ENCODE measurements at regions not wholly inside any gene's neighbourhood (a gene's known extent, or its start where the extent isn't known, plus 50 kb on each side); places are given as distances from the start of the nearest gene placed in this dataset.
A peak's percentile ranks its signal among the peaks of the same experiment; 100 is the strongest.

DNA sequence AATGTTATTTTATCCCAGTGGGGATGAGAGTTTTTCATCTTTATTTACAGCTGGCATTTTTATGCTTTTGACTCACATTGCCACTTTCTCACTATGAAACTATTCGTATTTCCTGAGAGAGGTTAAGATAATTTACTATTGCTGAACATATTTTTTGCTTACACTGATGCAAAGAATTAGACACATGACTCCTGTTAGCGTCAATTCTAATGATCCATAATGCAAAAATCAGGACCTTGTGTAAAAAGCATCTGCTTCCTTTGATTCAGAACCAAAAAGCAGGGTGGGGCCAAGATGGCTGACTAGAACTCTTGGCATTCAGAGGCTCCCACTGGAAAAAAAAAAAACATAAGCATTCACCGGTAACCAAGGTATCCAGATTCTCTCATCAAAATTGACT, 464.8 kb downstream of the SEMA3D start:
- H3K9me3 ChIP-seq, result 0 out of 2 replicates have a peak, but pooled peaks cover 4% of the 10 kb centered on the region
- no peak overlapping the region; a peak in 1 of 4 replicates for H3K27ac ChIP-seq (ENCODE audit: low read depth in 2 of 2, low read length in 1 of 2)
- peak overlapping the region; percentile 61; the same call in 1 of the 2 replicates for H2AFZ ChIP-seq (ENCODE audit: low read depth)
- H3K4me1 ChIP-seq (ENCODE audit: control insufficient read depth in 1 of 2, insufficient read depth in 2 of 2, low read depth in 1 of 2, low read length in 1 of 2), result peaks cover 0 to 21% of the 10 kb centered on the region in 2 experiments; a peak in 2 of 4 replicates
- WGBS (ENCODE audit: low lambda C conversion rate), result 85% methylated on average over 3 of the region's 3 CpGs
- no peak overlapping the region for H3K4me3 ChIP-seq (ENCODE audit: low read depth in 2 of 2, low read length in 1 of 2)
- no peaks in the 10 kb centered on the region for H4K20me1 ChIP-seq (ENCODE audit: insufficient read depth)
- ChIA-PET CTCF (no interaction called here), POLR2A (no interaction called here)
- no peak overlapping the region for H3K4me2 ChIP-seq
- no peak overlapping the region for H3K9ac ChIP-seq
- H3F3A ChIP-seq (replicated peaks; ENCODE audit: insufficient read depth), result no peaks in the 10 kb centered on the region
- no peak for TF ChIP-seq RXRA (IDR thresholded peaks at IDR 0.05; ENCODE audit: borderline replicate concordance, low read depth)
- TF ChIP-seq SIN3A (IDR thresholded peaks at IDR 0.05; ENCODE audit: borderline replicate concordance, low read depth, low read length), result no peak
- no peak for TF ChIP-seq NRF1 (IDR thresholded peaks at IDR 0.05; ENCODE audit: low read depth, low read length)
- TF ChIP-seq YY1 (IDR thresholded peaks at IDR 0.05; ENCODE audit: low read depth), result no peak; the same call in 1 of the 2 replicates
- no peak for TF ChIP-seq GABPA (IDR thresholded peaks at IDR 0.05; ENCODE audit: low read depth)
- TF ChIP-seq NFIC (IDR thresholded peaks at IDR 0.05; ENCODE audit: borderline replicate concordance), result no peak
- TF ChIP-seq, protein P1, sequence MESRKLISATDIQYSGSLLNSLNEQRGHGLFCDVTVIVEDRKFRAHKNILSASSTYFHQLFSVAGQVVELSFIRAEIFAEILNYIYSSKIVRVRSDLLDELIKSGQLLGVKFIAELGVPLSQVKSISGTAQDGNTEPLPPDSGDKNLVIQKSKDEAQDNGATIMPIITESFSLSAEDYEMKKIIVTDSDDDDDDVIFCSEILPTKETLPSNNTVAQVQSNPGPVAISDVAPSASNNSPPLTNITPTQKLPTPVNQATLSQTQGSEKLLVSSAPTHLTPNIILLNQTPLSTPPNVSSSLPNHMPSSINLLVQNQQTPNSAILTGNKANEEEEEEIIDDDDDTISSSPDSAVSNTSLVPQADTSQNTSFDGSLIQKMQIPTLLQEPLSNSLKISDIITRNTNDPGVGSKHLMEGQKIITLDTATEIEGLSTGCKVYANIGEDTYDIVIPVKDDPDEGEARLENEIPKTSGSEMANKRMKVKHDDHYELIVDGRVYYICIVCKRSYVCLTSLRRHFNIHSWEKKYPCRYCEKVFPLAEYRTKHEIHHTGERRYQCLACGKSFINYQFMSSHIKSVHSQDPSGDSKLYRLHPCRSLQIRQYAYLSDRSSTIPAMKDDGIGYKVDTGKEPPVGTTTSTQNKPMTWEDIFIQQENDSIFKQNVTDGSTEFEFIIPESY (IDR thresholded peaks at IDR 0.05; ENCODE audit: borderline replicate concordance, low read depth), result no peak
- TF ChIP-seq, protein P2, sequence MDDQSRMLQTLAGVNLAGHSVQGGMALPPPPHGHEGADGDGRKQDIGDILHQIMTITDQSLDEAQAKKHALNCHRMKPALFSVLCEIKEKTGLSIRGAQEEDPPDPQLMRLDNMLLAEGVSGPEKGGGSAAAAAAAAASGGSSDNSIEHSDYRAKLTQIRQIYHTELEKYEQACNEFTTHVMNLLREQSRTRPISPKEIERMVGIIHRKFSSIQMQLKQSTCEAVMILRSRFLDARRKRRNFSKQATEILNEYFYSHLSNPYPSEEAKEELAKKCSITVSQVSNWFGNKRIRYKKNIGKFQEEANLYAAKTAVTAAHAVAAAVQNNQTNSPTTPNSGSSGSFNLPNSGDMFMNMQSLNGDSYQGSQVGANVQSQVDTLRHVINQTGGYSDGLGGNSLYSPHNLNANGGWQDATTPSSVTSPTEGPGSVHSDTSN (IDR thresholded peaks at IDR 0.05), result no peak
- no peak for TF ChIP-seq FOXJ3 (CRISPR knock-in tag; IDR thresholded peaks at IDR 0.05)
- H3K9me2 ChIP-seq, result no peaks in the 10 kb centered on the region
- no peaks in the 10 kb centered on the region for H3K27me3 ChIP-seq (ENCODE audit: insufficient read depth)
- no peaks in the 10 kb centered on the region for H3K79me2 ChIP-seq (ENCODE audit: insufficient read depth)
- no peak for DNase-seq
- no peaks in the 10 kb centered on the region for H3K36me3 ChIP-seq (replicated peaks in 1 of 2; ENCODE audit: control insufficient read depth in 1 of 2, insufficient read depth in 2 of 2, low read length in 1 of 2)

DNA sequence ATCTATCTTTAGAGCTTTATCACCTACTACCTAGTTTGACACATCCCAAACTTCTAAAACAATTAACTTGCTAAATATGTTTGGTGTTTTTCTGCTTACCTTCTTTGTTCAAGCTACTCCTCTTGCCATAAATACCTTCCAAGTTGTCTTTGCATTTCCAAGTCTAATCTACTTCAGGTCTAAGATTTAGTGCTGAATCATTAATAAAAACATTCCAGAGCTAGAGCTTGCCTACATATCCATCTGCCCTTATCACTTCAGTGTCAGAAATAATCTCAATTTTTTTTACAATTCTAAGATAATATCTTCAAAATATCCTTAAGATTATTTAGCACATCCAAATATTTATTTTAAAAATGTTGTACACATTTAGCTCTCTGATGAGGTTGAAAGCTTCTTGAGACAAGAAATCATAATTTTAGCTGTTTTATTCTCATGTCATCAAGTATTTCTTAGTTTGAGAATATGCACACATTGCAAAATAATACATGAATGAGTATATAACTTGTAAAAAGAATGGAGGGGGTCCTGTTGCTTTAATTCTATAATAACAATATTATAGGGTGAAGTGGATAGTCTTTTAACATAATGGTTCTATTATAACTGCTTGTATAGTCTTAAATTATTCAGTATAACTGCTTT, 466.3 kb downstream of the SEMA3D start:
- H3K9me3 ChIP-seq, result 0 out of 2 replicates have a peak, but pooled peaks cover 4% of the 10 kb centered on the region
- no peak for DNase-seq
- H3K4me3 ChIP-seq (ENCODE audit: low read depth in 2 of 2, low read length in 1 of 2), result no peak overlapping the region
- H3F3A ChIP-seq (replicated peaks; ENCODE audit: insufficient read depth), result no peaks in the 10 kb centered on the region
- no peaks in the 10 kb centered on the region for H3K27me3 ChIP-seq (ENCODE audit: insufficient read depth)
- TF ChIP-seq TAF1 (IDR thresholded peaks at IDR 0.05; ENCODE audit: borderline replicate concordance, low read depth, low read length) (no peak), ELF1 (IDR thresholded peaks at IDR 0.05) (no peak), TCF12 (IDR thresholded peaks at IDR 0.05) (0 out of 2 replicates have a peak, but pooled peaks have one; percentile 7), FOXM1 (IDR thresholded peaks at IDR 0.05; ENCODE audit: low read depth) (no peak), RCOR1 (IDR thresholded peaks at IDR 0.05; ENCODE audit: low read length) (no peak)
- TF ChIP-seq, protein P2 (IDR thresholded peaks at IDR 0.05), result peak; percentile 48; the same call in 1 of the 2 replicates
- TF ChIP-seq, protein P3, sequence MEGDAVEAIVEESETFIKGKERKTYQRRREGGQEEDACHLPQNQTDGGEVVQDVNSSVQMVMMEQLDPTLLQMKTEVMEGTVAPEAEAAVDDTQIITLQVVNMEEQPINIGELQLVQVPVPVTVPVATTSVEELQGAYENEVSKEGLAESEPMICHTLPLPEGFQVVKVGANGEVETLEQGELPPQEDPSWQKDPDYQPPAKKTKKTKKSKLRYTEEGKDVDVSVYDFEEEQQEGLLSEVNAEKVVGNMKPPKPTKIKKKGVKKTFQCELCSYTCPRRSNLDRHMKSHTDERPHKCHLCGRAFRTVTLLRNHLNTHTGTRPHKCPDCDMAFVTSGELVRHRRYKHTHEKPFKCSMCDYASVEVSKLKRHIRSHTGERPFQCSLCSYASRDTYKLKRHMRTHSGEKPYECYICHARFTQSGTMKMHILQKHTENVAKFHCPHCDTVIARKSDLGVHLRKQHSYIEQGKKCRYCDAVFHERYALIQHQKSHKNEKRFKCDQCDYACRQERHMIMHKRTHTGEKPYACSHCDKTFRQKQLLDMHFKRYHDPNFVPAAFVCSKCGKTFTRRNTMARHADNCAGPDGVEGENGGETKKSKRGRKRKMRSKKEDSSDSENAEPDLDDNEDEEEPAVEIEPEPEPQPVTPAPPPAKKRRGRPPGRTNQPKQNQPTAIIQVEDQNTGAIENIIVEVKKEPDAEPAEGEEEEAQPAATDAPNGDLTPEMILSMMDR (IDR thresholded peaks at IDR 0.05), result no peak
- no peaks in the 10 kb centered on the region for H3K36me3 ChIP-seq (replicated peaks in 1 of 2; ENCODE audit: control insufficient read depth in 1 of 2, insufficient read depth in 2 of 2, low read length in 1 of 2)
- H4K20me1 ChIP-seq (ENCODE audit: insufficient read depth), result no peaks in the 10 kb centered on the region
- H3K27ac ChIP-seq (ENCODE audit: low read depth in 2 of 2, low read length in 1 of 2), result no peak overlapping the region
- H3K79me2 ChIP-seq (ENCODE audit: insufficient read depth), result no peaks in the 10 kb centered on the region
- no peak overlapping the region for H3K9ac ChIP-seq
- H3K9me2 ChIP-seq, result no peaks in the 10 kb centered on the region
- ChIA-PET CTCF (interaction anchor here (0.7 kb wide), 1 partner anchor 32 kb away, joined by 3 read pairs; no protein-coding TSS in a partner anchor), POLR2A (no interaction called here)
- no peak overlapping the region; the same call in 1 of the 2 replicates for H3K4me2 ChIP-seq
- peaks cover 0 to 21% of the 10 kb centered on the region in 2 experiments; a peak in 2 of 4 replicates for H3K4me1 ChIP-seq (ENCODE audit: control insufficient read depth in 1 of 2, insufficient read depth in 2 of 2, low read depth in 1 of 2, low read length in 1 of 2)
- H2AFZ ChIP-seq (ENCODE audit: low read depth), result no peak overlapping the region; the same call in 1 of the 2 replicates
